IMR-90 (cell line): ENCODE measurements at regions not wholly inside any gene's neighbourhood (a gene's known extent, or its start where the extent isn't known, plus 50 kb on each side); places are given as distances from the start of the nearest gene placed in this dataset.

Experiments used
- ATAC-seq: fragments of 200-7000 bp; cut with Tn5 transposase; 2 replicates; pipeline ENCODE4 v1.9.1; 2020; ENCODE audit warnings: low read depth, mild to moderate bottlenecking, moderate library complexity
- BruUV-seq: library from RNA; stranded (reverse); fragments of 400-500 nt; replicated peaks from 2 replicates; lab custom pipeline; 2021; lab: Mats Ljungman, UMichigan
- CTCF ChIA-PET: fragments of 300-600 bp; formaldehyde crosslinking; extraction: SDS; loops from one replicate; lab custom pipeline; 2021; ENCODE audit warnings: antibody characterized with exemption; lab: Yijun Ruan, JAX
- POLR2A ChIA-PET: fragments of 300-600 bp; sonication (Branson Sonifier 250); formaldehyde crosslinking; loops from one replicate; lab custom pipeline; 2022; ENCODE audit warnings: antibody characterized with exemption; ENCODE audit not compliant: unreplicated experiment; lab: Charles Lee
- DNase-seq: peaks from one replicate; pipeline ENCODE4 v3.0.0; 2013
- H2AFZ ChIP-seq: replicated peaks from 2 replicates; pipeline ENCODE3; 2013; ENCODE audit warnings: low read length, mild to moderate bottlenecking; ENCODE audit not compliant: poor library complexity
- H2AK5ac ChIP-seq: 2 replicates; pipeline ENCODE4 v1.6.1; 2013; ENCODE audit warnings: low read depth, low read length, inconsistent platforms
- H2AK9ac ChIP-seq: replicated peaks from 2 replicates; pipeline ENCODE3; 2013; ENCODE audit warnings: mild to moderate bottlenecking, low read depth, low read length, moderate library complexity; ENCODE audit not compliant: poor library complexity
- H2BK120ac ChIP-seq: 2 replicates; pipeline ENCODE4 v1.6.1; 2013; ENCODE audit warnings: low read depth, low read length, inconsistent platforms
- H2BK15ac ChIP-seq: 3 replicates; pipeline ENCODE4 v1.6.1; 2013; ENCODE audit warnings: low read depth, low read length, inconsistent platforms
- H2BK20ac ChIP-seq: 2 replicates; pipeline ENCODE4 v1.6.1; 2013; ENCODE audit warnings: low read depth, mild to moderate bottlenecking, inconsistent platforms, low read length, moderate library complexity
- H2BK5ac ChIP-seq: 2 replicates; pipeline ENCODE4 v1.6.1; 2013; ENCODE audit warnings: mild to moderate bottlenecking, low read depth, low read length, inconsistent platforms; ENCODE audit not compliant: poor library complexity, severe bottlenecking
- H3K14ac ChIP-seq: replicated peaks from 2 replicates; pipeline ENCODE4 v1.6.1; 2013; ENCODE audit warnings: low read depth, low read length, inconsistent platforms
- H3K18ac ChIP-seq: 2 replicates; pipeline ENCODE4 v1.6.1; 2013; ENCODE audit warnings: low read depth, low read length, control low read depth
- H3K23ac ChIP-seq: 2 replicates; pipeline ENCODE4 v1.6.1; 2013; ENCODE audit warnings: low read depth, low read length, inconsistent platforms
- H3K27ac ChIP-seq: 2 replicates; pipeline ENCODE4 v1.5.1; 2013; ENCODE audit warnings: mild to moderate bottlenecking, control low read depth, low read length; ENCODE audit not compliant: insufficient read depth
- H3K27me3 ChIP-seq: 2 replicates; pipeline ENCODE4 v1.6.1; 2013; ENCODE audit warnings: low read length; ENCODE audit not compliant: control insufficient read depth, insufficient read depth
- H3K36me3 ChIP-seq: 2 replicates; pipeline ENCODE4 v1.6.1; 2013; ENCODE audit warnings: low read length, mixed read lengths; ENCODE audit not compliant: control insufficient read depth, insufficient read depth
- H3K4ac ChIP-seq: 2 replicates; pipeline ENCODE4 v1.6.1; 2013; ENCODE audit warnings: low read depth, low read length, inconsistent platforms
- H3K4me1 ChIP-seq: 2 replicates; pipeline ENCODE4 v1.6.1; 2013; ENCODE audit warnings: low read length, mixed read lengths; ENCODE audit not compliant: control insufficient read depth, insufficient read depth
- H3K4me2 ChIP-seq: 2 replicates; pipeline ENCODE4 v1.6.1; 2013; ENCODE audit warnings: low read depth, mild to moderate bottlenecking, control low read depth, low read length, moderate library complexity
- H3K4me3 ChIP-seq: 2 replicates; pipeline ENCODE4 v1.5.1; 2013; ENCODE audit warnings: low read depth, mild to moderate bottlenecking, control low read depth, low read length, moderate library complexity; ENCODE audit not compliant: insufficient read depth
- H3K56ac ChIP-seq: 2 replicates; pipeline ENCODE4 v1.6.1; 2013; ENCODE audit warnings: low read length, inconsistent platforms; ENCODE audit not compliant: insufficient read depth; ENCODE audit errors: extremely low read depth
- H3K79me1 ChIP-seq, 2 experiments: 2 replicates each; pipeline ENCODE4 v1.6.1; 2013; ENCODE audit warnings: low read length in 2 of 2, inconsistent platforms in 1 of 2, low read depth in 1 of 2
- H3K9ac ChIP-seq: 2 replicates; pipeline ENCODE4 v1.6.1; 2013; ENCODE audit warnings: low read depth, low read length, control low read depth
- H3K9me1 ChIP-seq: 2 replicates; pipeline ENCODE4 v1.6.1; 2013; ENCODE audit warnings: low read length, inconsistent platforms; ENCODE audit not compliant: insufficient read depth
- H3K9me3 ChIP-seq: 2 replicates; pipeline ENCODE4 v1.6.1; 2013; ENCODE audit warnings: low read length; ENCODE audit not compliant: control insufficient read depth, insufficient read depth
- H4K20me1 ChIP-seq: 2 replicates; pipeline ENCODE4 v1.6.1; 2013; ENCODE audit warnings: low read length, inconsistent platforms; ENCODE audit not compliant: insufficient read depth
- H4K5ac ChIP-seq: 2 replicates; pipeline ENCODE4 v1.6.1; 2013; ENCODE audit warnings: mild to moderate bottlenecking, low read depth, low read length, control low read depth
- H4K8ac ChIP-seq, 2 experiments: 2 replicates each; pipeline ENCODE4 v1.6.1; 2013; ENCODE audit warnings: low read depth in 2 of 2, low read length in 2 of 2, control low read depth in 1 of 2, inconsistent platforms in 1 of 2
- H4K91ac ChIP-seq: 2 replicates; pipeline ENCODE4 v1.6.1; 2013; ENCODE audit warnings: low read depth, low read length, inconsistent platforms; ENCODE audit not compliant: insufficient read depth
- POLR2A ChIP-seq: IDR thresholded peaks from 2 replicates; pipeline ENCODE4 v1.6.1; 2012; ENCODE audit warnings: mild to moderate bottlenecking, low read depth, low read length
- WGBS, 2 experiments: methylation state at CpG; one replicate each; pipeline versions ENCODE4 v1.1.5 to v1.1.7; 2013; ENCODE audit warnings: missing lambda C conversion rate in 2 of 2; ENCODE audit not compliant: insufficient read length in 1 of 2; ENCODE audit errors: extremely low coverage in 2 of 2; 5-methylcytosine and 5-hydroxymethylcytosine counted together
- dilution Hi-C: fragments of 300-500 bp; cut with HindIII; formaldehyde crosslinking; loops from one replicate; pipeline ENCODE4 v1.14.3; 2018; ENCODE audit warnings: low sequenced_read_pairs; ENCODE audit not compliant: unreplicated experiment
- in situ Hi-C: fragments of 300-500 bp; cut with MboI; formaldehyde crosslinking; loops from 3 replicates; pipeline ENCODE4 v1.14.3; 2019; ENCODE audit warnings: low sequenced_read_pairs, inconsistent platforms, mixed read lengths
- intact Hi-C: fragments of 100-400 bp; cut with micrococcal nuclease; formaldehyde crosslinking; loops from 2 replicates; pipeline ENCODE4 v1.10.0; 2022

DNA sequence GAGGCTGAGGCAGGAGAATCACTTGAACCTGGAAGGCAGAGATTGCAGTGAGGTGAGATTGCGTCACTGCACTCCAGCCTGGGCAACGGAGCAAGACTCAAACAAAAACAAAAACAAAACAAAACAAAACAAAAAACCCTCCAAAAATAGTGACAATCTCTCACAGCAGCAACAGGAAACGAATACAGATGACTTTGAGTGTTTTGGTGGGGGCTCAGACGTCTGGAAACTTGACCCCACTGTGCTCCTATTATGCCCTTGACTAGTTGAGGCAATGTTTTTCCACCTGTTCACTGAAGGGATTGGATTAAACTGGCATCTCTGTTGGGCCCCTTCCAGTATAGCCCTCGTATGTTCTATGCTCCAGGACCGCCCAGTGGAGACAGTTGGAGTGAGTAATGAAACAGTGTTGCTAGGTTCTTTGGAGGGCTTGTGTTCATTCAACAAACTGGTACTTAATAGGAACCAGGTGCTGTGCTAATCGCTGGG, 167.0 kb downstream of the UTP18 start:
- no peak overlapping the region for H3K4me3 ChIP-seq
- no peak overlapping the region for H4K5ac ChIP-seq
- ChIA-PET CTCF (no interaction called here), POLR2A (no interaction called here)
- H4K8ac ChIP-seq = no peak overlapping the region
- intact Hi-C loops (no loop called here), in situ Hi-C loops (no loop called here), dilution Hi-C loops (no loop called here)
- no peak overlapping the region for H2AK5ac ChIP-seq
- no peak overlapping the region for H3K27ac ChIP-seq
- no peak overlapping the region for H3K4me2 ChIP-seq
- no peaks in the 10 kb centered on the region for H3K36me3 ChIP-seq
- H2BK120ac ChIP-seq = no peak overlapping the region
- 28% methylated on average over 3 of the region's 7 CpGs; no CpG with 5 or more reads in 1 of the 2 experiments for WGBS, 2 experiments
- H2BK20ac ChIP-seq = no peak overlapping the region
- BruUV-seq = no TSS peak
- no peak overlapping the region for H3K9ac ChIP-seq
- DNase-seq (no peak), ATAC-seq (no peak)
- H2AK9ac ChIP-seq = no peak overlapping the region
- no peaks in the 10 kb centered on the region for H3K9me1 ChIP-seq
- H3K18ac ChIP-seq = no peak overlapping the region
- H3K79me1 ChIP-seq = no peaks in the 10 kb centered on the region
- H3K27me3 ChIP-seq = no peaks in the 10 kb centered on the region
- no peaks in the 10 kb centered on the region for H3K4me1 ChIP-seq
- no peak overlapping the region for H3K23ac ChIP-seq
- no peak for TF ChIP-seq POLR2A
- H3K4ac ChIP-seq = no peak overlapping the region
- H2BK5ac ChIP-seq = no peak overlapping the region
- no peaks in the 10 kb centered on the region for H4K20me1 ChIP-seq
- H3K9me3 ChIP-seq = no peaks in the 10 kb centered on the region
- no peak overlapping the region for H2AFZ ChIP-seq
- H2BK15ac ChIP-seq = no peak overlapping the region
- no peak overlapping the region for H3K56ac ChIP-seq
- no peak overlapping the region for H4K91ac ChIP-seq
- H3K14ac ChIP-seq = no peak overlapping the region
